PC-3 (cell line): ENCODE measurements at regions not wholly inside any gene's neighbourhood (a gene's known extent, or its start where the extent isn't known, plus 50 kb on each side); places are given as distances from the start of the nearest gene placed in this dataset.

ENCODE experiments used
- ATAC-seq: fragments of 200-7000 bp; cut with Tn5 transposase; 2 replicates; pipeline ENCODE4 v1.9.1; 2020; ENCODE audit warnings: mild to moderate bottlenecking, moderate library complexity
- BruUV-seq: library from RNA; stranded (reverse); fragments of 400-500 nt; replicated peaks from 2 replicates; lab custom pipeline; 2021; lab: Mats Ljungman, UMichigan
- CTCF ChIA-PET: fragments of 300-600 bp; sonication (Branson Sonifier 250); formaldehyde crosslinking; loops from one replicate; lab custom pipeline; 2022; ENCODE audit warnings: antibody characterized with exemption; lab: Charles Lee
- POLR2A ChIA-PET: fragments of 300-600 bp; sonication (Branson Sonifier 250); formaldehyde crosslinking; loops from one replicate; lab custom pipeline; 2022; ENCODE audit warnings: antibody characterized with exemption; ENCODE audit not compliant: unreplicated experiment; lab: Charles Lee
- DNase-seq: peaks from one replicate; pipeline ENCODE4 v3.0.0-alpha.2; 2015
- H2AFZ ChIP-seq: fragments of 300-600 bp; sonication (generic); 2 replicates; pipeline ENCODE4 v1.6.0; 2016; ENCODE audit warnings: antibody characterized with exemption, low read length
- H3F3A ChIP-seq: fragments of 300-600 bp; sonication (generic); one replicate; pipeline ENCODE4 v1.6.0; 2017; ENCODE audit warnings: antibody characterized with exemption, low read length, control low read depth, mild to moderate bottlenecking; ENCODE audit not compliant: unreplicated experiment
- H3K27ac ChIP-seq: fragments of 300-600 bp; sonication (generic); 2 replicates; pipeline ENCODE4 v1.5.1; 2016; ENCODE audit warnings: mild to moderate bottlenecking, low read length
- H3K27me3 ChIP-seq: fragments of 300-600 bp; sonication (generic); 2 replicates; pipeline ENCODE4 v1.6.1; 2016; ENCODE audit warnings: low read length, mixed read lengths
- H3K36me3 ChIP-seq: fragments of 300-600 bp; sonication (generic); 2 replicates; pipeline ENCODE4 v1.6.1; 2016; ENCODE audit warnings: low read depth, mixed run types, low read length, mixed read lengths
- H3K4me1 ChIP-seq: fragments of 300-600 bp; sonication (generic); 2 replicates; pipeline ENCODE4 v1.5.1; 2016; ENCODE audit warnings: low read length; ENCODE audit not compliant: insufficient read depth
- H3K4me2 ChIP-seq: fragments of 300-600 bp; sonication (generic); 2 replicates; pipeline ENCODE4 v1.6.0; 2016; ENCODE audit warnings: low read length
- H3K4me3 ChIP-seq: fragments of 300-600 bp; sonication (generic); 2 replicates; pipeline ENCODE4 v1.5.1; 2016; ENCODE audit warnings: mild to moderate bottlenecking, low read length, mixed read lengths
- H3K79me2 ChIP-seq: fragments of 300-600 bp; sonication (generic); 2 replicates; pipeline ENCODE4 v1.6.1; 2017; ENCODE audit warnings: low read length, mixed read lengths
- H3K9ac ChIP-seq: fragments of 300-600 bp; sonication (generic); 2 replicates; pipeline ENCODE4 v1.6.0; 2016; ENCODE audit warnings: mild to moderate bottlenecking, low read length
- H3K9me2 ChIP-seq: fragments of 300-600 bp; sonication (generic); replicated peaks from 2 replicates; pipeline ENCODE4 v1.6.1; 2016; ENCODE audit warnings: mixed run types, low read length, mixed read lengths
- H3K9me3 ChIP-seq: fragments of 300-600 bp; sonication (generic); 2 replicates; pipeline ENCODE4 v1.6.1; 2016; ENCODE audit warnings: low read length, mixed read lengths
- H4K20me1 ChIP-seq: fragments of 300-600 bp; sonication (generic); 2 replicates; pipeline ENCODE4 v1.6.1; 2016; ENCODE audit warnings: low read length, mixed read lengths
- CTCF ChIP-seq: fragments of 300-600 bp; sonication (generic); conservative IDR thresholded peaks from 2 replicates; pipeline ENCODE4 v1.5.1; 2017; ENCODE audit warnings: antibody characterized with exemption, low read depth, mild to moderate bottlenecking, low read length
- EZH2 ChIP-seq: fragments of 300-600 bp; sonication (generic); IDR thresholded peaks from one replicate; pipeline ENCODE4 v1.6.1; 2017; ENCODE audit warnings: antibody characterized with exemption, mild to moderate bottlenecking, low read length; ENCODE audit not compliant: unreplicated experiment
- EZH2phosphoT487 ChIP-seq: fragments of 300-600 bp; sonication (generic); IDR thresholded peaks from 2 replicates; pipeline ENCODE4 v1.6.1; 2018; ENCODE audit warnings: mild to moderate bottlenecking, antibody characterized with exemption, low read length, borderline replicate concordance
- intact Hi-C: fragments of 100-400 bp; cut with micrococcal nuclease; formaldehyde crosslinking; loops from 2 replicates; pipeline ENCODE4 v1.9.0; 2023

- H3F3A ChIP-seq: no peaks in the 10 kb centered on the region
- CTCF ChIA-PET: no interaction called here
- no peaks in the 10 kb centered on the region for H4K20me1 ChIP-seq
- no peak overlapping the region for H3K4me2 ChIP-seq
- H3K9me3 ChIP-seq: no peaks in the 10 kb centered on the region
- no peaks in the 10 kb centered on the region for H3K9me2 ChIP-seq
- POLR2A ChIA-PET: no interaction called here
- DNase-seq (no peak), ATAC-seq (no peak)
- no TSS peak for BruUV-seq
- no peak overlapping the region for H3K9ac ChIP-seq
- intact Hi-C loops: no loop called here
- H3K27ac ChIP-seq: no peak overlapping the region
- no peak overlapping the region for H3K4me3 ChIP-seq
- TF ChIP-seq EZH2phosphoT487 (no peak), CTCF (no peak), EZH2 (no peak)
- no peaks in the 10 kb centered on the region for H3K36me3 ChIP-seq
- no peaks in the 10 kb centered on the region for H3K79me2 ChIP-seq
- H3K27me3 ChIP-seq: no peaks in the 10 kb centered on the region
- no peaks in the 10 kb centered on the region for H3K4me1 ChIP-seq
- no peak overlapping the region for H2AFZ ChIP-seq
Observed at GRCh38 chr6:115668211-115668610, 392.5 kb downstream of the FRK start.

- no TSS peak for BruUV-seq
- H4K20me1 ChIP-seq: no peaks in the 10 kb centered on the region
- no peaks in the 10 kb centered on the region for H3K4me1 ChIP-seq
- no peak overlapping the region for H3K4me3 ChIP-seq
- TF ChIP-seq EZH2 (no peak), CTCF (no peak), EZH2phosphoT487 (no peak)
- no peaks in the 10 kb centered on the region for H3K9me2 ChIP-seq
- H3K27ac ChIP-seq: no peak overlapping the region
- H3K4me2 ChIP-seq: no peak overlapping the region
- H3K27me3 ChIP-seq: no peaks in the 10 kb centered on the region
- DNase-seq (no peak), ATAC-seq (no peak)
- no peaks in the 10 kb centered on the region for H3K9me3 ChIP-seq
- intact Hi-C loops: no loop called here
- no peaks in the 10 kb centered on the region for H3K36me3 ChIP-seq
- no peak overlapping the region for H3K9ac ChIP-seq
- H3F3A ChIP-seq: no peaks in the 10 kb centered on the region
- ChIA-PET POLR2A (no interaction called here), CTCF (no interaction called here)
- H2AFZ ChIP-seq: no peak overlapping the region
- H3K79me2 ChIP-seq: no peaks in the 10 kb centered on the region
Observed at GRCh38 chr6:115667478-115668026, 393.1 kb downstream of the FRK start.

- Histone ChIP-seq H4K20me1 (no peaks in the 10 kb centered on the region), H3K27ac (no peak overlapping the region), H3K4me1 (no peaks in the 10 kb centered on the region), H3K4me2 (no peak overlapping the region), H3K9ac (no peak overlapping the region), H3K4me3 (no peak overlapping the region), H2AFZ (no peak overlapping the region), H3K79me2 (no peaks in the 10 kb centered on the region), H3K36me3 (no peaks in the 10 kb centered on the region), H3K9me2 (no peaks in the 10 kb centered on the region), H3F3A (no peaks in the 10 kb centered on the region), H3K27me3 (no peaks in the 10 kb centered on the region), H3K9me3 (no peaks in the 10 kb centered on the region)
- BruUV-seq: no TSS peak
- CTCF ChIA-PET: no interaction called here
- intact Hi-C loops: no loop called here
- POLR2A ChIA-PET: no interaction called here
- DNase-seq (no peak), ATAC-seq (no peak)
- TF ChIP-seq EZH2phosphoT487: no peak
Observed at GRCh38 chr6:115666997-115667396, 393.7 kb downstream of the FRK start.
